HG03039 (cell line): ENCODE measurements at regions not wholly inside any gene's neighbourhood (a gene's known extent, or its start where the extent isn't known, plus 50 kb on each side); places are given as distances from the start of the nearest gene placed in this dataset.

Experiments used
- ATAC-seq: cut with Tn5 transposase; IDR thresholded peaks from one replicate; pipeline ENCODE4 v1.9.1; 2021; ENCODE audit warnings: mild to moderate bottlenecking, moderate library complexity; ENCODE audit not compliant: unreplicated experiment

DNA sequence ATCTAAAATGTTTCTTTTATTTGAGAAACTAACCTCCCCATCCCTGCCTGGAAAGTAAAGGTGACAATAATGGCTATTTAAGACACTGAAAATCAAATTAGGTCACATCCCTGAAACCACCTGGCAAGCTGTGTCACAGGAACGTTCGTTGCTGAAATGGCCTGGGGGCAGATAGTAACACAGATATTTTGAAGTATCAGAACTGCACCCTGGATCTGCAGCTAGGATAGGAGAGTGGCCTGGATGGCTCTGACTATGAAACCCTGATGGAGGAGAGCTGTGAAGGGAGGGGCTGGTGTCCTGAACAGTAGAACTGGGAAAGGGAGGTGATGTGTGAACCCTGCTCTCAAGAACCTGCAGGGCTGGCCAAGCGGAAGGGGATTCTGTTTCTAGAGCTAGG, 648.3 kb upstream of the CFAP20DC start:
- no peak for ATAC-seq

DNA sequence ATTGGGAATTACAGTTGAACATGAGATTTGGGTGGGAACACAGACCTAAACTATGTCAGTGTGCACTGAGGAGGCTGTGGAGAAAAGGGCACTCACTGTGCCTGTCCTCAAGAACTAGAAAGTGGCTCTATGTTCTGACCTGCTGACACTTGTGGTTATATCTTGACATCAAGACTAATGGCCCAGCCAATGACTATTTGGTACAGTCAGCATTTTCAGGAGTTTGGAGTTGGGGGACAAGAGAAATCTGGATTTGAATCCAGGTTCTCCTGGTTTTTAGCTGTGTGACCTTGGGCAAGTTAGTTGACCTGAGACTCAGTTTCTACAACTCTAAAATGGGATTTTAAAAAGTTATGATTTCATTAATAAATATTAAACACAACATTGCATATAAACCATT, 647.0 kb upstream of the CFAP20DC start:
- no peak for ATAC-seq

GRCh38 chr3:59695860-59696259, 646.0 kb upstream of the CFAP20DC start:
- ATAC-seq: no peak

- no peak for ATAC-seq
Measured at GRCh38 chr3:59692117-59692516, 642.3 kb upstream of the CFAP20DC start.

GRCh38 chr3:59690886-59691285, 641.1 kb upstream of the CFAP20DC start:
- no peak for ATAC-seq

GRCh38 chr3:59688636-59689035, 638.8 kb upstream of the CFAP20DC start:
- no peak for ATAC-seq

- ATAC-seq: no peak
Measured at GRCh38 chr3:59685432-59685831, 635.6 kb upstream of the CFAP20DC start.

DNA sequence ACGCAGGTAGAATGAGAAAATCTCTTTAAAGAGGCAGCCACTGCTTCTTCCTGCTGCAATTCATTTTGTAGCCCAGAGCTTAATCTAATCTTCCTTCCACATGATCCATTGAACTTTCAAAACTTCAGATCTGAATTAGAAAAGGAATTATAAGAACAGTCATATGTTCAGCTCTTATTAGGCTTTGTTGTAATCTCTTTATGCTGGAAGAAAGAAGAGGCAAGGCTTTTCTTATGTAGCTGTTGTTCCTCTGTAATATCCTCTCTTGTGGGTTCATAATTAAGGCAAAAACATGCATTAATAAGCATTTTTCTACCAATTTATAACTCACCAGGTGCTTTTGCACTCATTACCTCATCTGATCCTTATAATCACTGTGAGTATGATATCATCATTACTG, 634.9 kb upstream of the CFAP20DC start:
- ATAC-seq: no peak

DNA sequence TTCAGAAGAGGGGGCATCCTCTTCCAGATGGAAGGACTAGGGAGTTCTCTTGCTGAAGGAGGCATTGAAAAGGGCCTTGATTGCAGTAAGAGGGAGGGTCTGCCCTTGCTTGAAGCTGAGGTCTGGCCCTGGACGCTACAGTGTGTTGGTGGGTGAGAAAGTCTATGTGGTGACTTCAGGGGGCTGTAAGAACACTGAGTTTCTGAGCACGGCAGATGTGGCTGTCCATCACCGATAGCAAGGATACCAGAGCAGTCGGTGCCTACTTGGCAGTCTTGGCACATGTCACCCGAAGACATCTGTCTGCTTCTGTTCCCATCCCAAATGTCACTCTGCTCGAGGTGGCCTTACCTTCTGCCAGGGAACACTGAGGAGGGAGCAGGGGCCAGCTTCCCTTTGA, 631.1 kb upstream of the CFAP20DC start:
- ATAC-seq: no peak

DNA sequence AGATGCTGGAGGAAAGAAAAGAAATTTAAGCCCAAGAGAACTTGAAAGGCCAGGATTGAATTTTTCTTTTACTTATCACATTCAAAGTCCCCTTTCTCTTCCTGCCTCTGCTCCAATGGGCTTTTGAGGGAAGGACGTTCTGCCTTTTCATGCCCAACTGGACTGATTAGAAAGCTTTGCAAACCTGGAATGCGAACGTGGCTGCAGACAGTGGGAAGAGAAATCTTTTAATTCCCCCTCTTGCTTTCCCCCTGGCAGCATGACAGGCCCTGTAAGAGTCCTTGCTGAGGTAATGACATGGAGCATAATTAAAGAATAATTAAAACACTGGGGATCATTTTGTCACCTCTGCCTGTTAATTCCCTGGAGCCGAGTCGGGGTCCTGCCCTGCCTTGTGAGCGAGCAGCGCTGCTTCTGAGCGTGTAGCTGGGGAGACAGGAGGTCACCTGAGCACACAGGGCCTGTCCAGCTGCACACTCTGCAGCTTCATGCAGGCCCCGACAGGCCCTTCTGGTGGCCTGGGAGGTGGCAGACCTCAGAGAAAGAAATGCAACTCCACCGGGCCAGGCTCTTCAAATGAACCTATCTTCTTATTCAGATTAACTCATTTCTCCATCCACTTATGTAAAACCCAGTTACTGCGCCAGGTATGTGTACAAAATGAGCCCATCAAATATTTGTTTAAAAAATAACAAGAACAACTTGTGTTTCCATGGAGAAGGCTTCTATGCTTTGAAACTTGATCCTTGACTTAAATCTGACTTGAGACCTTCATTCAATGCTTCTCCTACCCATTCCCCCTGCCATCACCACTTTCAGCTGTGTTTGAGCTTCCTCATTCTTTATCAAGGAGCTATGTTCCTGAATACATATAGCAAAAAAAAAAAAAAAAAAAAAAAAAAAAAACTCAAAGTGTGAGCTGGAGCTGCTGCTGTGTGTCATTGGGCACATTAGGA, 628.2 kb upstream of the CFAP20DC start:
- no peak for ATAC-seq

DNA sequence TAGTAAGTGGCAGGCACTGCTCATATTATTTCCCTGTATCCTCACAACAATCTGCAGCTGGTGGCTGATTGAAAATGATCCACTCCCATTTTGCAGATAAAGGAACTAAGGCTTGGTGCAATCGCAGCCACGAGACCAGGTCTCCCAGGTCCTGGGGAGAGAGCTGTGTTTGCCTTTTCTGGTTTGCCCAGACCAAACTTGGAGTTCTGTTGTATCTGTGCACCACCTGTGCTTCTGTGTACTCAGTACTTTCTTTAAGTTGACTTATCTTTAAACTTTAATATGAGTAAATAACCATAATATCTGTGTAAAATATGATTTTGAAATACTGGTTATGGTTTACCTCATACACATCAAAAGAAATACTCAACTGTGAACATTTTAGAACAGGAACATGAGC, 625.7 kb upstream of the CFAP20DC start:
- no peak for ATAC-seq

GRCh38 chr3:59663076-59663850, 613.4 kb upstream of the CFAP20DC start:
- no peak for ATAC-seq

DNA sequence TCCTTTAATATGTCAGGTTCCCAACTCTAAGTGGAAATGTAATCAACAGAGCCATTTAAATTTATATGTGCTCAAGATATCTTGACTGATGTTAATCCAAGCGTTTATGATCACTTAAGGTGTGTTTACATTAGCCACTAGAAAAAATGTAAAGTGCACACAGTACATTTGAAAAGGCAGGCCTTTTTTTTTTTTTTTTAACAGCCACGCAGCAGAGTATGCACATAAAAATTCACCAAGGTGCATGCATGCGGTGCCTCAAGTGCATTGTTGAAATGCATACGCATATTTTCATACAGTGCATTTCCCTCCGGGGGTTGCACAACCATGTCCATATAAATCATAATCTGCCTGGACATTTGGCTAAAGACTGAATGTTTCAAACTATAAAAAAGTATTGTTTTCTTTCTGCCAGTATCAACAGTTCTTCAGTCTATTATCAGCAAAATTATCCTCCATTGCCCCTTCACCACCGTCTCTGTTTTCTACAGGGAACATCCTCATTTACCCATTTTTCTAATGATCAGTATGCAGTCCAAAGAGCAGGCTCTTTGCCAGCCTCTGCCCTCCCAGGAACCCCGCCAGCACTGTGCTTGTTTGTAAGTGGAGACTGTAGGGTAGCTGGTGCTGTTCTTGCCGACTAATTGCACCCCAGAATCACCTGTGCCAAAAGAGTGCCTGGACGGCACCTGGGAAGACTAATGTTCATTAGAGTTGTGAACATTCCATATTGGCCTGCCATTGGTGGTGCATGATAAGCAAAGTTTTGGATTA, 611.2 kb upstream of the CFAP20DC start:
- no peak for ATAC-seq

DNA sequence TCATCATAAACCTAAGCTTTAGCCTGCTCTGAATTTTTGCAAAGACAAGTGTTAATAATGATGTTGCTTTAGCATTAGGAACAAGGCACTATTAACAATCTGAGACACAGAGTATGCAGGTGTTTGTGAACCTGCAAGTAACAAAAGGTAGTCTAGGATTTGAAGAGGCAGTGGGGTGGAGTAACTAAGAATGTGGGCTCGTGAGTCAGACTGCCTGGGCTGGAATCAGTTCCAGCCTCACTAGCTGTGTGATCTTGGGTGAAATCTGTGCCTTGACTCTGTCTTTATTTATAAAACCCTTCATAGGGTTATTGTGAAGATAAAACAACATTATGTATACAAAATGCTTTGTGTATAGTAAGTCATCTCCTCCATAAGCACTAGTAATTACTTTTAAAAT, 610.6 kb upstream of the CFAP20DC start:
- no peak for ATAC-seq

DNA sequence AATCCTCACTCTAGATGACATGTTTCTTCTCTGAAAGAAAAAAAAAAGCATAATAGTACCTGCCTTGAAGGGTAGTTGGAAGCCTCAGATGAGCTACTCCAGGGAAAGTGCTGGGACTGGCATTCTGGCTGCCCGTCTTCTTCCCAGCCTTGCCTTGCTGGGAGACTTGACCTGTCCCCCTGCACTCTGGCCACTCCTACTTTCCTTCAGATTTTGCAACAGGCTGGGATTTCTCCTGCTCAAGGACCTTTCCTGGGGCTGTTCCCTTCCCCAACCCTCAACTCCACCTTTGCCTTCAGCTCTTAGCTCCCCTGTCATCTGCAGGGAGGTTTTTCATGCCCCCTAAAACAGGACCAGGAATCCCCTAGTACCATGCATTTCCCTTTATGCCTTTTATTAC, 609.9 kb upstream of the CFAP20DC start:
- no peak for ATAC-seq

DNA sequence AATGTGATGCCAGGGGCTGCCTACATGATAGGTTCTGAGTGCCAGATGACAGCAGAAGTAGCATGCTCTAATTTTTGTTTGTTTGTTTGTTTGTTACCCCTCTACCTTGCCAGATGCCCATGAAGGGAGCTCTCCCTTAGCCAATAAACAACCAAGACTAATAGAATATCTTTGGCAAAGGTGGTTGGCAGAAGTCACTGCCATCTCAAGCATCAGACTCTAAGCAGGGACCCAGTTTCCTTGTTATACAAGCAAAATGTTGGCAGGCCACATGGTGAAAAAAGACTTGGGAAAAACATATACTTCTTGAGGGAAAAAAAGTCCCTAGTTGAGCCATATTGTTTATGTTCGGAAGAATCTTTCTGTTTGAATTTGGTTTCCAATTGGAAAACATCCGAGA, 609.0 kb upstream of the CFAP20DC start:
- ATAC-seq: no peak

- no peak for ATAC-seq
Measured at GRCh38 chr3:59658274-59658673, 608.4 kb upstream of the CFAP20DC start.

GRCh38 chr3:59655418-59656015, 605.7 kb upstream of the CFAP20DC start:
- ATAC-seq: no peak

- no peak for ATAC-seq
Measured at GRCh38 chr3:59654480-59655417, 604.9 kb upstream of the CFAP20DC start.

GRCh38 chr3:59654123-59654479, 604.3 kb upstream of the CFAP20DC start:
- no peak for ATAC-seq
